ENCODE measurements at regions not wholly inside any gene's neighbourhood (a gene's known extent, or its start where the extent isn't known, plus 50 kb on each side); places are given as distances from the start of the nearest gene placed in this dataset.

DNA sequence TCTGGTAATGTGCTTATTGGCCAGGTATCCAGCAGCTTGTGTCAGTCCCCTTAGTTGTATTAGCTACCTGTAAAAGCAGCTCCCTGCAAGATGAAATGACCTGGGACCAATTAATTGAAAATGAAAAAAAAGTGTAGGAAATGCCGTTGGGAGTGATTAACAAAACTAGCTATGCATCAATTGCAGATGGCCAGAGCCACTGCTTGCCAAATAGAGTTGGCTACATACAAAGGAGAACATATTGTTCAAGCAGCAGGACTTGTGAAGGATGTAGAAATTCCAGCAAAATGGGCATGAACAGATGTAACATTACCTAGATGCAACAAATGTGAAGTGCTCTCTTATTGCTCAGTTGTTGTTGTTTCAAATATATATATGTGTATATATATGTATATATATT lies 300.5 kb downstream of the PCDH17 start:
- TF ChIP-seq, protein P1, sequence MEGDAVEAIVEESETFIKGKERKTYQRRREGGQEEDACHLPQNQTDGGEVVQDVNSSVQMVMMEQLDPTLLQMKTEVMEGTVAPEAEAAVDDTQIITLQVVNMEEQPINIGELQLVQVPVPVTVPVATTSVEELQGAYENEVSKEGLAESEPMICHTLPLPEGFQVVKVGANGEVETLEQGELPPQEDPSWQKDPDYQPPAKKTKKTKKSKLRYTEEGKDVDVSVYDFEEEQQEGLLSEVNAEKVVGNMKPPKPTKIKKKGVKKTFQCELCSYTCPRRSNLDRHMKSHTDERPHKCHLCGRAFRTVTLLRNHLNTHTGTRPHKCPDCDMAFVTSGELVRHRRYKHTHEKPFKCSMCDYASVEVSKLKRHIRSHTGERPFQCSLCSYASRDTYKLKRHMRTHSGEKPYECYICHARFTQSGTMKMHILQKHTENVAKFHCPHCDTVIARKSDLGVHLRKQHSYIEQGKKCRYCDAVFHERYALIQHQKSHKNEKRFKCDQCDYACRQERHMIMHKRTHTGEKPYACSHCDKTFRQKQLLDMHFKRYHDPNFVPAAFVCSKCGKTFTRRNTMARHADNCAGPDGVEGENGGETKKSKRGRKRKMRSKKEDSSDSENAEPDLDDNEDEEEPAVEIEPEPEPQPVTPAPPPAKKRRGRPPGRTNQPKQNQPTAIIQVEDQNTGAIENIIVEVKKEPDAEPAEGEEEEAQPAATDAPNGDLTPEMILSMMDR (IDR thresholded peaks at IDR 0.05) = no peak
- TF ChIP-seq POLR2A (IDR thresholded peaks at IDR 0.05) = no peak
